SK-N-DZ (cell line): ENCODE measurements at regions not wholly inside any gene's neighbourhood (a gene's known extent, or its start where the extent isn't known, plus 50 kb on each side); places are given as distances from the start of the nearest gene placed in this dataset.
"Not testable (repeated sequence)": the region's sequence is repeated elsewhere in the genome, so short reads cannot be mapped to it uniquely, and the experiment has no call there.

Source experiments
- DNase-seq: peaks from one replicate; pipeline ENCODE4 v3.0.0-alpha.2; 2015; ENCODE audit warnings: low spot score

DNA sequence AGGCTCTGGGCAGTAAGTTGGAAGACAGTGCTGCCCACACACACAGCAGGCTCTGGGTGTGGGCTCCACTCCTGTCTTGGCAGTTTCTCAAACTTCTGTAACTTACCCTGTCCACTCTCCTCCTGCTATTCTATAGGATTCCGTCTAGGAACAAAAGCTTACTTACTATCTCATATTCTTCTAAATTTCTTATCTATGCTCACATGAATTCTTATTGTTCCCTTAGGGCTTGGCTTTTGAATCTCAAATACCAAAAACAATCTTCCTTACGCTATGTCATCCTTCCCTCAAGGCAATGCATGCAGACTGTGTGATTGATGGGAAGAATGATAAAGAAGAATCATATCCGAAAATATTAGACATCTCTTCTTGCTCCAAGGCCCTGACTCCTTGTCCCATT, 425.9 kb upstream of the ONECUT1 start:
- no peak for DNase-seq

DNA sequence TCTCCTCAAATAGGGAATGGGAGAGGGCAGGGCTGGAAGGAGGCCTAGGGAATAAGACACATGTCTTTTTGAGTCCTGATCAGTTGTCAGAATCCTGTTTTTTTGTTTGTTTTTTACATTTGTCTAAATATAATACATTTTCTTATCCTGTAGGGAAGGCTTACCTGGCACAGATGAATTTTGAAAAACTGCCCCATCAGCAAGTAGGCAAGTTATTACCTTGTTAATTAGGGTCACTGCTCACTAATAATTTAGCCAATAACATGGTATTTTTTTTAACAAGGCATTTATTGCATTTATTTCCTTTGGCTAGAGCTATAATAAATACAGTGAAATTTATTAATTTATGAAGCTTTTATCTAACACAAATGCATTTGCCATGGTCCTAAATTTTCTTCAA, 423.2 kb upstream of the ONECUT1 start:
- no peak for DNase-seq

DNA sequence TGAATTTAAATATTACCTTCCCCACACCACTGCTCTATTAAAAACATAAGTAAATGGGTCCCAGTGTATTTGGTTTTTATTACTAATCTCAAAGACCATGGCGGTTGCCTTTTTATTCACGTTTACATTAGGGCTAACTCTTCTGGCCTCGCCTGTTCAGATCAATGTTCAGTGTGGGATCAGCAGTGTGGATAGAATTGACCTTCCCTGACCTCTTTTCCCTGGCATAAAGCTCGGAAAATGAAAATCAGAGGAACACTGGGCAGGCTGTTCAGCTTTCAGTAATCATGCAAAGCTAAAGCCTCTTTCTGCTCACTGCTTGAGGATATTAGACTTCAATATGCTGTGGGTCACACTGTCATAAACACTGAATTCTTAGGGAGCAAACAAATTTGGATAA, 422.6 kb upstream of the ONECUT1 start:
- no peak for DNase-seq

DNA sequence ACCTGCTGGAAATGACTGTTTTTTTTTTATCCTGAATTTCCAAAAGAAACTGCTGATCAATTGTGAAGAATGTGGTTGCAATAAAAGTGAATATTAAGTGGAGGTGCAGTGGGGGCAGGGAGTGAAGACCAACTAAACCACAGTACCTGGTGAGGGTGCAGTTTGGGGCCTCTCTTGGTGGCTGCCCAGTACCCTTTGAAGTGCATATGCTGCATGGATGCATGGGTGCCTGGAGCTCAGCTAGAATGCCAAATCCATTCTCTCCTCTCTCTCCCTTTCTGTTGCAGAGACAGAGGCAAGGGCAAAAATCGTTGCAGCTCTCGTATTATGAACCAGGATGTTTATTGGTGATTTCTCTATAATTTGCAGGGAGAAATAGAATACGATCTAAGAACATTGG, 420.5 kb upstream of the ONECUT1 start:
- no peak for DNase-seq

DNA sequence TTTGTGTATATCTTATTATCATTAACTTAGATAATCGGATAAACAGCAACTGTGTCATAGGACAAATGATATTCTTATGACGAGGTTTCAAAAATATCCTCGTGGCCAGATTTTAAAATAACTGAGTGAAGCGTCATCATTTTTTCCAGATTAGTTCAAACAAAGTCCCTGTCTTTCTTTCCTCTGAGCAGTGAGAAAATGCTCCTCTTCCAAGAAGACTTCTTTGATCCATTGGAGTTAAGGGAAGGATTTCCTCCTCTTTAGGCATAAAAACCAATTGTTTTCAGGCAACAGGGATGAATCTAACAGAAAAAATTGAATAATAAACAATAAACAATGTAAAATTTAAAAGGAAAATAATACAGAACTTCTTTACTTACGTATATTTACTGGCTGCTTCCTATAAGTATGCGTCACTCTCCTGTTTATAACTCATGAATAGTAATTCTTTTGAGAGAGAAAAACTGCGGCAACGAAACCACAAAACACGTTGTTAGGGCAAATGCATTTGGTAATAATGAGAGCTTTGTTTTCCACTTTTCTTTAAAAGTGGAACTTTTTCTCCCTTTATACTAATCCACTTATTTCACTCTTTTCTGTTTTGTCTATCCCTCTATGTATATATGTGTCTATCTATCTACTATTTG, 419.4 kb upstream of the ONECUT1 start:
- DNase-seq = no peak

DNA sequence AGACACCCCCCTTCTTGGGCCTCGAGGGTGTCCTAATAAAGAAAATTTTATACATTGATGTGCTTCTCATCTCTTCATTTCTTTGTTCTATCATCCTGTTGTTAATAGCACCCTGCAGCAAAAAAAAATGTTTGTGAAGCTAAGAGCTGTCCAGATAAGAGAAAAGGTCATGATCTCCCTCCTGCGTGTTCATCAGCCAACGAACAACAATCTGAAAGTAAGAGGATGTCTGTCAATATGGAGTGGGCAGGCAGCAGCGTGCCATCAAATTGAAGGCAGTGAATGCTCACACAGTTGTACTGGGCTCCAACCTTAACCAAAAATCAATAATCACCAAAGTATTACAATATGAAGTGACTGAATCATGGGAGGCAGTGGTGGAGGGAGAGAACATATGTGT, 418.6 kb upstream of the ONECUT1 start:
- no peak for DNase-seq

DNA sequence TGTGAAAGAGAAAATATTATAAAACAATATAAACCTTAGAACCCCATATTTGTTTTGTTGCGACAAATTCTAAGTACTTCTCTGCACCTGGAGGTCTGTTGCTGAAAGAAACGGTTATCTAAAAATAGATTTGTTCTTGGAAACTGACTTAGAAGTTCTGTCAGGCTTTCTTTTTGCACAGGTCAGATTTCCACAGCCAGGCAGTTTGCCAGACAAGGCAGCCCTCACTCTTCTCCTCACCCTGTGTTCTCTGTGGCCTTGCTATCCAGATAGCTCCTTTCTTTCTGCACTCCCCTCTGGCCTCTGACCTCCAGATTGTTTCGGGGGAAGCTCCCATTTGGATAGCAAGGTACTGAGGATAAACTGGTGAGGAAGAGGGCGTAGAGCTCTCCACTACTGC, 413.3 kb upstream of the ONECUT1 start:
- no peak for DNase-seq

DNA sequence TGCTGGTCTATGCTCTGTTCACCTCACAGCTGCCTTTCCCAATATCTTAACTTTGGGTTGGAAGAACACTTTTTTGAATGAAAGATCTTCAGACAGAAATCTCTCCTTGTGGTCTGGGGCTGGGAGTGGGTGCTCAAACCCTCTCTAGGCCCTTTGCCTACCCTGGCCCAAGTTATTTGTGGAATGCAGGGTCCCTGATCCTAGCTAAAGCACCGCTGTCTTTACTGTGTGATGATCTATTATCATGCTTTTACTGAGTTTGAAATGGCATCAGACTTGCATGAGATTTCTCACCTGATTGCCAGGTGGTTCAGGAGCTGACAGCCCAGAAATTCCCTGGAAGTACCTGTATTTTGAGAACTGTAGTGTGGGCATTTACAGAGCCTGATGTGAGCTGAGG, 412.7 kb upstream of the ONECUT1 start:
- no peak for DNase-seq

DNA sequence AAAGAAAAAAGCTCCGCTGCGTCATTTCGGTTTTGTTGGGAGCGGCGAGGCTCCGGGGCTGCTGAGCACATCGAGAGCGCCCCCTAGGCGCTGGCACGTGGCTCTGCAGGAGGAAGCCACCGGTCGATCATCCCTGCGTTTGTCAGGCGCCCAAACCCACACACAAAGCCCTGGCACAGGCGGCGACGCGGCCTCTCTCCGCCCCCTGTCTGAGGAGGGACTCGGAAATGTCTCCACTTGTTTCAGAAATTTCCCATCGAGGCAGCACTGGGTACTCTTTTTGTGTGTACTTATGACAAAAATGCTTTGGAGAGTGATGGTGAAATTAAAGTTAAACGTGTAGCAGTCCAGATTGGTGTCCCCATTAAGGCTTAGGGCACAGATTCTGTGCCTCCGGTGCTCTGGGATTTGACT, 407.3 kb upstream of the ONECUT1 start:
- peak; percentile 47 for DNase-seq

DNA sequence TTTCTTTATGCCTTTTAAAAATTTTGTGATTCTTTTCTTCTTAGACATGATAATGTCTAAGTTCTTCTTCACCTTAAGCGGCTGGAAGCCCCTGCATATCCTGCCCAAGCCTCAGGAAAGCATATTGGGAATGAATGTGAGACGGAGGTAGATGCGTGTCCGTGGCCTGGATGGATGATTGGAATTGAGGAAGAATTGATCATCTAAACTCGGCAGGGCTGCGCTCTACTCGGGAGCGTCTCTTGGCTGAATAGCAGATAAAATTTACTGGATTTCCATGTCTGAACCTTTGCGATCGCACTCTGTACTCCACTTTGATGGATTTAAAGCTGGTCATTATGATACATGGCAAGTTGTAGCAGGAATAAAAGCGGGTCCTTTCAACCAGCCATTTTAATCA, 406.7 kb upstream of the ONECUT1 start:
- no peak for DNase-seq

DNA sequence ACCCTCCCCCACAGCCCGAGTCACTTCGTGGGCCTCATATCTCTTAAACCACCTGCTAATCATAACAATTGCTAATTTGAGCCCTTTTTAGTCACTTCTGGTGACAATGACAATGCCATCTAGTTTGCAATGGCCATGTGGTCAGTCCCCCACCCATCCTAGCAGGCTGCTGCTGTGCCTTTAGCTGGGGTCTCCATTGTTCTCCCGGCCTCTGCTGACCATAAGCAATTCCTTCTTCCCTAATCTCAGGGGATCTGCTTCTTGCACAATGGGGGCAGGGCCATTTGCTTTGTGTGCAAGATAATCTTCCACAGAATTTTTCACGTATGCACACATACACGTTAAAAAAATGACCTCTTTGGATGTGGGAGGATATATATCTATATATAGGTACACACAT, 406.1 kb upstream of the ONECUT1 start:
- no peak for DNase-seq

DNA sequence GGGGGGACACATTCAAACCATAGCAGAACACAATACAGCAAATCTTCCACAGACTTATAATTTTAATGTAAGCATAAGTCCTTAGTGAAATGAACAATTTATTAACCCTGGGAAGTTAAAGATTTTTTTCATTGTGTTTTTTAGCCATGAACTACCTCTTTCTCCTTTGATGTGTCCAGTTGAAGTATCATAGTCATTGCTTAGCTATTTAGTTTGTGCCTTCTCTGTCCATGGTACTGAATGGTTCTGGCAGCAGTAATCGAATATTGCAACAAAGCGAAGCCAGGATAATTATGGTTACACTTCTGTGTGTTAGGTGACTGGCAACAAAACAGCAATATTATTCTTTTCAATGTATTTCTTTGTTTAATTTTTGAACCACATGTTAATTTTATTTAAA, 403.0 kb upstream of the ONECUT1 start:
- DNase-seq = no peak

DNA sequence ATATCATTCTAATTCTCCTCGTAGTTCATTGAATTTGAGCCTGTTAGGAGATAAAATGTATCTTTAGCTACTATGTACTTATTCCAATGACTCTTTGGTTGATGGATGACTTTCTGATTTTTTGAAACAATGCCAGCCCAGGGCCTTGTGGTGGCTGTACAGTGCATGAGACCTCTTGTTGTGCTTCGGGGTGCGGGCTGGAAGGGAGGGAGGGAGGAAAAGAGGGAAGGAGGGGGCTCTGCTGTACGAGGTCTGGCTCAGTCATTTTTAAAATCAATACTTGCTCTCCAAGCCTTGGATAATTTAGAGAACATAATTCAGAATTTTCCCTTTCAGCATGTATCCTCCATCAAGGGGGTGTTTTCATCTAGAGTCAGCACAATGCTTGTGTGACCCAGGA, 399.7 kb upstream of the ONECUT1 start:
- DNase-seq = no peak

DNA sequence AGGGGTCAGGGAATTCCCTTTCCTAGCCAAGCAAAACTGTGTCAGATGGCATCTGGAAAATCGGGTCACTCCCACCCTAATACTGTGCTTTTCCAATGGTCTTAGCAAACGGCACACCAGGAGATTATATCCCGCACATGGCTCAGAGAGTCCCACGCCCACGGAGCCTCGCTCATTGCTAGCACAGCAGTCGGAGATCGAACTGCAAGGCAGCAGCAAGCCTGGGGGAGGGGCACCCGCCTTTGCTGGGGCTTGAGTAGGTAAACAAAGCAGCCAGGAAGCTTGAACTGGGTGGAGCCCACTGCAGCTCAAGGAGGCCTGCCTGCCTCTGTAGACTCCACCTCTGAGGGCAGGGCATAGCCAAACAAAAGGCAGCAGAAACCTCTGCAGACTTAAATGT, 393.3 kb upstream of the ONECUT1 start:
- not testable (repeated sequence) for DNase-seq

DNA sequence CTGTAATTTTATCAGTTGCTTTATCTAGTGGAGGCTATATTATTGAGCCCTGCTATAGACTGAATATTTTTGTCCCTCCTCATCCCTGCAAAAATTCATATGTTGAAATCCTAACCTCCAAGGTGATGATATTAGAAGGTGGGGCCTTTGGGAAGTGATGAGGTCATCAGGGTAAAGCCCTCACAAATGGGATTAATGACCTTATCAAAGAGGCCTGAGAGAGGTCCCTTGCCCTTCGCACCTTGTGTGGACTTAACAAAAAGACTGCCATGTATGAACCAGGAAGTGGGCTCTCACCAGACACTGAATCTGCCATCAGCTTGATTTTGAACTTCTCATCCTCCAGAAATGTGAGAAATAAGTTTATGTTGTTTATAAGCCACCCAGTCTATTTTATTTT, 381.4 kb upstream of the ONECUT1 start:
- DNase-seq = no peak

DNA sequence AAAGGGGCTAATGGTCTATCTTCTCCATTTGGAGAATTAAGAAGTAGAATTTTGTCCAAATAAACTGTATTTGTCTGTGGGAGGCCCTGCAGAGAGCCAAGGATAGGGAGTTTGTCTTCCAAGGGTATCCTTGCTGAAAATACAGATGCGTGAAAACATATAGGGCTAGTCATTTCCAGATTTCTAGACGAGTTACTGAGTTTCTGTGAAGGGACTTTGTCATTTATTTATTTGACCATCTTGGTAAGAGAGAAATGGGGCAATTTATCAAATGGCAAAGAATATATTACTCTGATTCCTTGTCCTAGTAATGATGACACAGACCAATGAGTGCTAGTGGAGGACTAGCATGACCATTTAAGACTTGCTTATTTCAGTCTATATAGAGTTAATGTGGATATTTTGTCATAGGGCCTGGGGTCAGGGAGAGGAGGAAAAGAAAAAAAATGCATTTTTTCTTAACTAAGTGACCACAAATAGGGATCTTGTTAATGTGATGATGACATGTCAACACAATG, 376.6 kb upstream of the ONECUT1 start:
- DNase-seq = no peak

DNA sequence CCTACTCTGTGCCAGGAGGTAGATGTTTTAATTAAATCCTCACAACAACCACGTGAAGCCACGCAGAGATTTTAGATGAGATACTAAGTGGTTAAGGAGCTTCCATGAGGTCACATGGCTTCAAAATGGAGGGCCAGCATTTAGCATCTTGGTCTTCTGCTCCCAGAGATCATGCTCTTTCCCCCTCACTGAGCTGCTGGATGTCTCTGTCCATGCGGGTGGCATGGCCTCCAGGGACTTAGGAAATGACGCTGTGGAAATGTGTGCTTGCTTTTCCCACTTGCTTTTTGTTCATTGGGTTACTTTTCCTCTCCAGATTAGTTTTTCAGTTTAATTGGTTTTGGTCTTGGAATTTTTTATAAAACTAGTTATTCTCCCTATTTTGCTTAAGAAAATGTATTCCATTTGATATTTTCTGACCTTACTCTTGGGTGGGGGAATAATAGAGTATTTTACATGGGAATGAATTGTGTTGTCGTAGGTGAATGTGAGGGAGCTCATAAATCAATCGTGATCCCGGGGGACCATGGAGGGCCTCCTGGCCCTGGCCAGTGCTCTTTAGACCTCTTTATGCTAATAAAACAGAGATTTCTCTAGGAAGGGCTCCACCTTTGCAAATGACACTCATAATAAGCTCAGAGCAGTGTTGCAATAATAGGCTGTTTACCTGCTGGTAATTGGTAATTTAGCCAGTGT, 376.0 kb upstream of the ONECUT1 start:
- no peak for DNase-seq

DNA sequence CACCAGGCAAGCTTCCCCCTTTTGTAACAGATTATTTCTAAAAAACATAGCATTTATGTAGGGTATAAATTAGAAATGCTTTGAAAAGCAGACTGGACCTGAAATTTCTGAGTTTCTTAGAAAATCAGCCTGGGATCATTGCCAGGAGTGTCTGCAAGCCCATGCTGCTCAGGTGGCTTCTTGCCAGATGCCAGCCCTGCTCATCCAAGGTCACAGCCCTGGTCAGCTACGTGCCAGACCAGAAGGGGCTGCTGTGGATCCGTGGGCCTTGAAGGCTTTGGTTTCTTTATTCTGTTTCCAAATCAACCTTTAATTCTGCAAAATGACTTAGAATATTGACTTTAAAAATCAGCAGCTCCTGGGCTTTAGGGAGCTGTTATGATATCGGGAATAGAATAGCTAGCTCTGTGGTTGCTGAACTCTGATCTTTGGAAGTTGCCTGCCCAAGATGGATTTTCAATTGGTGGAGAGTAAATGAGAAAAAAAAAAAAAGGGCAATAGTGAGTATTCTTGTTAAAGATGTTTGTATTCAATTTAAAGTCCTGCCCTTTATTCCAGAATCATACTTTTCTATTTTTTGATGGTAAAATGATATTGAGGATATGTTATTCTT, 370.1 kb upstream of the ONECUT1 start:
- DNase-seq = no peak

DNA sequence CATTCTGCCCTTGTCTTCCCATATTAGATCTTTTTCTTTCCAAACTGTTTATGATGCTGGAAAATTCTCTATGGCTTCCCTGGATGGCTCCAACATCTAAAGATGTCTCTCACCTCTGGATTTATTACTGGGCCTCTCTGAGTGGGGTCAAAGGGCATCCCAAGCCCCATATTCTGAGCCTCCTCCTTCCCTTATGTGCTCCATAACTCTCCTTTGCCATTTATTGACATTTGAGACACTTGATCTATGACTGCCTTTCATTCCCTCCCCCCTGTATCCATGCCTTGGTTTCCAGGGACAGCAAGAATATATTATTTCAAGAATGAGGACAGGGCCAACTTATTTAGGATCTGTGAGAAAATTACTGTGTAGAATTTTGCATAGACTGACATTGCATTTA, 369.3 kb upstream of the ONECUT1 start:
- DNase-seq = no peak

DNA sequence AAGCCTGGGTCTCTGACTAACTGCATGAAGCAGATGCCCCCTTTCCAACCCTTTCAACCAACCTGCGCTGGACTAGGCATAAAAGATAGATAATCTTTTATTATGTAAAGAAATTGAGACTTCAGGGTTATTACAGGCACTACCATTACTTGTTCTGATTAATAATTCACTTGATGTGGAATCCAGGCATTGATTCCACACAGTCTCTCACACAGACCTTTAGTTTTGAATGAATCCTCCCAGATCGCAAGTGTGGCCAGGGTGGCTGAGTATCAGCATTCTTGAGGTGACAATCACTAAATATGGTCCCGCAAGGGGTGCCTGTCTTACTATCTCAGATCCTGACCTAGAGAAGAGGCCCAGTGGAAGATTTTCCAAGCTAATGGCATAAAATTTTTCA, 368.9 kb upstream of the ONECUT1 start:
- no peak for DNase-seq

DNA sequence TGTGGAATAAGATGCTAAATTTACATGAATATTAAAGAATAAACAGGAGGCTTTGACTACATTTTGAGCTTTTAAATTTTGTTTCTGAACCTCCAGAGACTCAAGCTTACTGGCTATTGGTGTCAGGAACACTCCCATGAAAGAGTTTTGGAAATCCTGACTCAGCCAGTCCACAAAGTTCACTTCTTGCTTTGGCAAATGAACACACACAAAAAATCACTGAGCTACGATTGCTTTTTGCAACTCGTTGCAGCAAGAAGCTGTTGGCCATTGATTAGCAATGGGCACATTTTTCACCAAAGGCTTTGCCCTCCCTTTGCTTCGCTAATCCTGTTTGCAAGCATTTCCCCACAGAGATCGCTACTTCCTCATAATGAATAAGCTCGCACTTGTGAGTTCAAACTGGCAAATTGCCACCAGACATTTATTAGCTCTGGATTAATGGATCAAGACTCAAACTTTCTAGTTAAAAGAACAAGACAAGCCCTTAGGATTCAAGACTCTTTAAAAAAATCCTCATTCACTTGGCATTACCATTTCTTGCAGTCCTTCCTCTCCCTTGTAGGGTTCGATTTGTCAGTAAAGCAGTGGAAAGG, 343.2 kb upstream of the ONECUT1 start:
- no peak for DNase-seq

DNA sequence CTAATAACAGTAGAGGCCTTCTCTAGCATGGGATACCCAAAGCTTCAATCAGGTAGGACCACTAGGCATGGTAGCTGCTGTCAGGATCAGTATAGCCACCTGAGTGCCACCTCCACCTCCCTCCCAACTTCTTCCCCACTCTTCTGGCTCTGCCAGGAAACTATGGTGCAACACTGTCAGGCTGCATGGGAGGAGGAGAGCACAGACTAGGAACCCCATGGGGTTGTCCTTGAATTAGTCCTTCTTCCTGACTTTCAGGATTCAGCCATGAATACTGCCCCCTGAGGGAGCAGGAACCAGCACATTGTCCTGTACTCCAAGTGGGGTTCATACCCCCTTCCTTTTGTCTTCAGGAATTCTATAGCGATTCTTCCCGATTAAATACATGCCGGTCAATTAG, 340.8 kb upstream of the ONECUT1 start:
- no peak for DNase-seq
